IMR-90 (cell line): ENCODE measurements at regions not wholly inside any gene's neighbourhood (a gene's known extent, or its start where the extent isn't known, plus 50 kb on each side); places are given as distances from the start of the nearest gene placed in this dataset.

Experiments
- ATAC-seq: fragments of 200-7000 bp; cut with Tn5 transposase; 2 replicates; pipeline ENCODE4 v1.9.1; 2020; ENCODE audit warnings: low read depth, mild to moderate bottlenecking, moderate library complexity
- BruUV-seq: library from RNA; stranded (reverse); fragments of 400-500 nt; replicated peaks from 2 replicates; lab custom pipeline; 2021; lab: Mats Ljungman, UMichigan
- CTCF ChIA-PET: fragments of 300-600 bp; formaldehyde crosslinking; extraction: SDS; loops from one replicate; lab custom pipeline; 2021; ENCODE audit warnings: antibody characterized with exemption; lab: Yijun Ruan, JAX
- POLR2A ChIA-PET: fragments of 300-600 bp; sonication (Branson Sonifier 250); formaldehyde crosslinking; loops from one replicate; lab custom pipeline; 2022; ENCODE audit warnings: antibody characterized with exemption; ENCODE audit not compliant: unreplicated experiment; lab: Charles Lee
- DNase-seq: peaks from one replicate; pipeline ENCODE4 v3.0.0; 2013
- H2AFZ ChIP-seq: replicated peaks from 2 replicates; pipeline ENCODE3; 2013; ENCODE audit warnings: low read length, mild to moderate bottlenecking; ENCODE audit not compliant: poor library complexity
- H2AK5ac ChIP-seq: 2 replicates; pipeline ENCODE4 v1.6.1; 2013; ENCODE audit warnings: low read depth, low read length, inconsistent platforms
- H2AK9ac ChIP-seq: replicated peaks from 2 replicates; pipeline ENCODE3; 2013; ENCODE audit warnings: mild to moderate bottlenecking, low read depth, low read length, moderate library complexity; ENCODE audit not compliant: poor library complexity
- H2BK120ac ChIP-seq: 2 replicates; pipeline ENCODE4 v1.6.1; 2013; ENCODE audit warnings: low read depth, low read length, inconsistent platforms
- H2BK15ac ChIP-seq: 3 replicates; pipeline ENCODE4 v1.6.1; 2013; ENCODE audit warnings: low read depth, low read length, inconsistent platforms
- H2BK20ac ChIP-seq: 2 replicates; pipeline ENCODE4 v1.6.1; 2013; ENCODE audit warnings: low read depth, mild to moderate bottlenecking, inconsistent platforms, low read length, moderate library complexity
- H2BK5ac ChIP-seq: 2 replicates; pipeline ENCODE4 v1.6.1; 2013; ENCODE audit warnings: mild to moderate bottlenecking, low read depth, low read length, inconsistent platforms; ENCODE audit not compliant: poor library complexity, severe bottlenecking
- H3K14ac ChIP-seq: replicated peaks from 2 replicates; pipeline ENCODE4 v1.6.1; 2013; ENCODE audit warnings: low read depth, low read length, inconsistent platforms
- H3K18ac ChIP-seq: 2 replicates; pipeline ENCODE4 v1.6.1; 2013; ENCODE audit warnings: low read depth, low read length, control low read depth
- H3K23ac ChIP-seq: 2 replicates; pipeline ENCODE4 v1.6.1; 2013; ENCODE audit warnings: low read depth, low read length, inconsistent platforms
- H3K27ac ChIP-seq: 2 replicates; pipeline ENCODE4 v1.5.1; 2013; ENCODE audit warnings: mild to moderate bottlenecking, control low read depth, low read length; ENCODE audit not compliant: insufficient read depth
- H3K27me3 ChIP-seq: 2 replicates; pipeline ENCODE4 v1.6.1; 2013; ENCODE audit warnings: low read length; ENCODE audit not compliant: control insufficient read depth, insufficient read depth
- H3K36me3 ChIP-seq: 2 replicates; pipeline ENCODE4 v1.6.1; 2013; ENCODE audit warnings: low read length, mixed read lengths; ENCODE audit not compliant: control insufficient read depth, insufficient read depth
- H3K4ac ChIP-seq: 2 replicates; pipeline ENCODE4 v1.6.1; 2013; ENCODE audit warnings: low read depth, low read length, inconsistent platforms
- H3K4me1 ChIP-seq: 2 replicates; pipeline ENCODE4 v1.6.1; 2013; ENCODE audit warnings: low read length, mixed read lengths; ENCODE audit not compliant: control insufficient read depth, insufficient read depth
- H3K4me2 ChIP-seq: 2 replicates; pipeline ENCODE4 v1.6.1; 2013; ENCODE audit warnings: low read depth, mild to moderate bottlenecking, control low read depth, low read length, moderate library complexity
- H3K4me3 ChIP-seq: 2 replicates; pipeline ENCODE4 v1.5.1; 2013; ENCODE audit warnings: low read depth, mild to moderate bottlenecking, control low read depth, low read length, moderate library complexity; ENCODE audit not compliant: insufficient read depth
- H3K56ac ChIP-seq: 2 replicates; pipeline ENCODE4 v1.6.1; 2013; ENCODE audit warnings: low read length, inconsistent platforms; ENCODE audit not compliant: insufficient read depth; ENCODE audit errors: extremely low read depth
- H3K79me1 ChIP-seq, 2 experiments: 2 replicates each; pipeline ENCODE4 v1.6.1; 2013; ENCODE audit warnings: low read length in 2 of 2, inconsistent platforms in 1 of 2, low read depth in 1 of 2
- H3K9ac ChIP-seq: 2 replicates; pipeline ENCODE4 v1.6.1; 2013; ENCODE audit warnings: low read depth, low read length, control low read depth
- H3K9me1 ChIP-seq: 2 replicates; pipeline ENCODE4 v1.6.1; 2013; ENCODE audit warnings: low read length, inconsistent platforms; ENCODE audit not compliant: insufficient read depth
- H3K9me3 ChIP-seq: 2 replicates; pipeline ENCODE4 v1.6.1; 2013; ENCODE audit warnings: low read length; ENCODE audit not compliant: control insufficient read depth, insufficient read depth
- H4K20me1 ChIP-seq: 2 replicates; pipeline ENCODE4 v1.6.1; 2013; ENCODE audit warnings: low read length, inconsistent platforms; ENCODE audit not compliant: insufficient read depth
- H4K5ac ChIP-seq: 2 replicates; pipeline ENCODE4 v1.6.1; 2013; ENCODE audit warnings: mild to moderate bottlenecking, low read depth, low read length, control low read depth
- H4K8ac ChIP-seq, 2 experiments: 2 replicates each; pipeline ENCODE4 v1.6.1; 2013; ENCODE audit warnings: low read depth in 2 of 2, low read length in 2 of 2, control low read depth in 1 of 2, inconsistent platforms in 1 of 2
- H4K91ac ChIP-seq: 2 replicates; pipeline ENCODE4 v1.6.1; 2013; ENCODE audit warnings: low read depth, low read length, inconsistent platforms; ENCODE audit not compliant: insufficient read depth
- FOS ChIP-seq: fragments of 150-350 bp; IDR thresholded peaks from 2 replicates; pipeline ENCODE4 v1.6.1; 2016; ENCODE audit warnings: low read depth, low read length
- MAZ ChIP-seq: IDR thresholded peaks from 2 replicates; pipeline ENCODE4 v1.6.1; 2012; ENCODE audit warnings: low read depth, mild to moderate bottlenecking, low read length, improper control_type of control experiment, moderate library complexity, borderline replicate concordance
- NFE2L2 ChIP-seq: fragments of 150-350 bp; IDR thresholded peaks from 2 replicates; pipeline ENCODE4 v1.6.1; 2016; ENCODE audit warnings: low read depth, mild to moderate bottlenecking, low read length
- RCOR1 ChIP-seq: IDR thresholded peaks from 2 replicates; pipeline ENCODE4 v1.6.1; 2012; ENCODE audit warnings: mild to moderate bottlenecking, low read length, improper control_type of control experiment; ENCODE audit not compliant: insufficient replicate concordance
- SMC3 ChIP-seq: fragments of 150-350 bp; IDR thresholded peaks from 2 replicates; pipeline ENCODE4 v1.6.1; 2016; ENCODE audit warnings: low read depth, mild to moderate bottlenecking, antibody characterized with exemption, low read length, moderate library complexity
- WGBS, 2 experiments: methylation state at CpG; one replicate each; pipeline versions ENCODE4 v1.1.5 to v1.1.7; 2013; ENCODE audit warnings: missing lambda C conversion rate in 2 of 2; ENCODE audit not compliant: insufficient read length in 1 of 2; ENCODE audit errors: extremely low coverage in 2 of 2; 5-methylcytosine and 5-hydroxymethylcytosine counted together
- dilution Hi-C: fragments of 300-500 bp; cut with HindIII; formaldehyde crosslinking; loops from one replicate; pipeline ENCODE4 v1.14.3; 2018; ENCODE audit warnings: low sequenced_read_pairs; ENCODE audit not compliant: unreplicated experiment
- in situ Hi-C: fragments of 300-500 bp; cut with MboI; formaldehyde crosslinking; loops from 3 replicates; pipeline ENCODE4 v1.14.3; 2019; ENCODE audit warnings: low sequenced_read_pairs, inconsistent platforms, mixed read lengths
- intact Hi-C: fragments of 100-400 bp; cut with micrococcal nuclease; formaldehyde crosslinking; loops from 2 replicates; pipeline ENCODE4 v1.10.0; 2022
- TF ChIP-seq, protein P1 (sequence below): conservative IDR thresholded peaks from 2 replicates; pipeline ENCODE4 v1.5.1; 2012; ENCODE audit warnings: mild to moderate bottlenecking, low read depth, low read length, improper control_type of control experiment
- TF ChIP-seq, protein P2 (sequence below): fragments of 150-350 bp; IDR thresholded peaks from 2 replicates; pipeline ENCODE4 v1.6.1; 2016; ENCODE audit warnings: low read depth, mild to moderate bottlenecking, low read length, moderate library complexity, borderline replicate concordance

DNA sequence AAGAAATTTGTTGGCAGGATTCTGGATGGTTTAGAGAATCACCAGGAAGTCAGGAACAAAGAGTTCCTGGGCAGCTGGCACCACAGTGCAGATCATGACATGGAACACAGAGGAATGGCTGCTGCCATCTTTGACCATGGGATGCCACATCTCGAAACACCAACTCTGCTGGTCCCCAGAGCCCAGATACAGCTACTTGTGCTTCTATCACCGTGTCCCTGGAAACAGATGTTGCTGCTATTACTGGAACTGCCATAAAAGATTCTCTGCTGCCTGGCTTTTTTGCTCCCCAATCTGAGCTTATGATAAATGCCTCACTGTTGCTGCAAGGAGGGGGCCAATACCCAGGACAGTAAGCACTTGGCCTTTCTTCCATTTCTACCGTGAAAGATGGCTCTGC lies 185.2 kb downstream of the CSNK2A3 start:
- no peak overlapping the region for H3K4me2 ChIP-seq
- H3K4me3 ChIP-seq = no peak overlapping the region
- 0% methylated on average over 1 of the region's 3 CpGs; no CpG with 5 or more reads in 1 of the 2 experiments for WGBS, 2 experiments
- no peak overlapping the region for H2AFZ ChIP-seq
- H3K18ac ChIP-seq = no peak overlapping the region
- 0 out of 2 replicates have a peak, but pooled peaks cover 4% of the 10 kb centered on the region for H3K9me1 ChIP-seq
- dilution Hi-C loops = no loop called here
- no peak overlapping the region for H4K91ac ChIP-seq
- H2BK120ac ChIP-seq = no peak overlapping the region
- H4K5ac ChIP-seq = no peak overlapping the region
- no peak overlapping the region for H2BK20ac ChIP-seq
- no peaks in the 10 kb centered on the region for H3K36me3 ChIP-seq
- H3K14ac ChIP-seq = no peak overlapping the region
- H3K9me3 ChIP-seq = no peaks in the 10 kb centered on the region
- in situ Hi-C loops = no loop called here
- ChIA-PET CTCF (no interaction called here), POLR2A (no interaction called here)
- H3K4ac ChIP-seq = no peak overlapping the region
- no peak overlapping the region for H2BK15ac ChIP-seq
- no TSS peak for BruUV-seq
- no peak for ATAC-seq
- H3K27me3 ChIP-seq = peaks cover 26% of the 10 kb centered on the region
- no peaks in the 10 kb centered on the region for H4K20me1 ChIP-seq
- H3K23ac ChIP-seq = no peak overlapping the region
- no peak for DNase-seq
- H3K79me1 ChIP-seq = no peaks in the 10 kb centered on the region
- no peak overlapping the region for H2AK5ac ChIP-seq
- H2BK5ac ChIP-seq = no peak overlapping the region
- no peak overlapping the region for H4K8ac ChIP-seq
- no peak overlapping the region for H3K9ac ChIP-seq
- H2AK9ac ChIP-seq = no peak overlapping the region
- no peak overlapping the region for H3K56ac ChIP-seq
- intact Hi-C loops = no loop called here
- TF ChIP-seq, protein P1, sequence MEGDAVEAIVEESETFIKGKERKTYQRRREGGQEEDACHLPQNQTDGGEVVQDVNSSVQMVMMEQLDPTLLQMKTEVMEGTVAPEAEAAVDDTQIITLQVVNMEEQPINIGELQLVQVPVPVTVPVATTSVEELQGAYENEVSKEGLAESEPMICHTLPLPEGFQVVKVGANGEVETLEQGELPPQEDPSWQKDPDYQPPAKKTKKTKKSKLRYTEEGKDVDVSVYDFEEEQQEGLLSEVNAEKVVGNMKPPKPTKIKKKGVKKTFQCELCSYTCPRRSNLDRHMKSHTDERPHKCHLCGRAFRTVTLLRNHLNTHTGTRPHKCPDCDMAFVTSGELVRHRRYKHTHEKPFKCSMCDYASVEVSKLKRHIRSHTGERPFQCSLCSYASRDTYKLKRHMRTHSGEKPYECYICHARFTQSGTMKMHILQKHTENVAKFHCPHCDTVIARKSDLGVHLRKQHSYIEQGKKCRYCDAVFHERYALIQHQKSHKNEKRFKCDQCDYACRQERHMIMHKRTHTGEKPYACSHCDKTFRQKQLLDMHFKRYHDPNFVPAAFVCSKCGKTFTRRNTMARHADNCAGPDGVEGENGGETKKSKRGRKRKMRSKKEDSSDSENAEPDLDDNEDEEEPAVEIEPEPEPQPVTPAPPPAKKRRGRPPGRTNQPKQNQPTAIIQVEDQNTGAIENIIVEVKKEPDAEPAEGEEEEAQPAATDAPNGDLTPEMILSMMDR = no peak
- TF ChIP-seq, protein P2, sequence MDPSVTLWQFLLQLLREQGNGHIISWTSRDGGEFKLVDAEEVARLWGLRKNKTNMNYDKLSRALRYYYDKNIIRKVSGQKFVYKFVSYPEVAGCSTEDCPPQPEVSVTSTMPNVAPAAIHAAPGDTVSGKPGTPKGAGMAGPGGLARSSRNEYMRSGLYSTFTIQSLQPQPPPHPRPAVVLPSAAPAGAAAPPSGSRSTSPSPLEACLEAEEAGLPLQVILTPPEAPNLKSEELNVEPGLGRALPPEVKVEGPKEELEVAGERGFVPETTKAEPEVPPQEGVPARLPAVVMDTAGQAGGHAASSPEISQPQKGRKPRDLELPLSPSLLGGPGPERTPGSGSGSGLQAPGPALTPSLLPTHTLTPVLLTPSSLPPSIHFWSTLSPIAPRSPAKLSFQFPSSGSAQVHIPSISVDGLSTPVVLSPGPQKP = no peak
- TF ChIP-seq MAZ (no peak), SMC3 (no peak), FOS (no peak), RCOR1 (no peak), NFE2L2 (no peak)
- H3K27ac ChIP-seq = no peak overlapping the region
- no peaks in the 10 kb centered on the region; the same call in 1 of the 2 replicates for H3K4me1 ChIP-seq
